ENCODE measurements at regions not wholly inside any gene's neighbourhood (a gene's known extent, or its start where the extent isn't known, plus 50 kb on each side); places are given as distances from the start of the nearest gene placed in this dataset.

DNA sequence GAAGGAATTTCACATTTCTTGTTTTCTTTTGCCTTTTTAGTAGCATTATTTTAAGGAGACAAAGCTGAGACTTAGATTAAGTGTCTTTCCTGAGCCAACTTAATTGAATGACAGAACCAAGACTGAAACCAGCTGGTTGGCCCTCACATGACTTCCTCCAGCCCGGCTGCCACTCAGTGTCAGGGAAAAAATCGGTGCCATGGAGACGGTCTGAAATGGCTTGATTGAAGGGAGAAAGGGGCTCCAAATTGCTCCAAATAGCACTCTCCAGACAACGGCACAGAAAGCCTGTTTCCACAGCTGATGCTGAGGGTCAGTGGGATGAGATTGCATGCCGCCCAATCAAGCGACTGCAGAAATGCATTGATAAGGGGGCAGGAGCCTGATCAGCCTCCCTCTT lies 475.2 kb upstream of the IL12A start:
- ATAC-seq (no peak), DNase-seq (no peak)
- Mint-ChIP-seq H3K4me3 (no peak overlapping the region), H3K36me3 (ENCODE audit: low read depth) (no peaks in the 10 kb centered on the region), H3K27ac (no peak overlapping the region), H3K4me1 (no peaks in the 10 kb centered on the region), H3K9me3 (no peaks in the 10 kb centered on the region), H3K27me3 (no peaks in the 10 kb centered on the region)

DNA sequence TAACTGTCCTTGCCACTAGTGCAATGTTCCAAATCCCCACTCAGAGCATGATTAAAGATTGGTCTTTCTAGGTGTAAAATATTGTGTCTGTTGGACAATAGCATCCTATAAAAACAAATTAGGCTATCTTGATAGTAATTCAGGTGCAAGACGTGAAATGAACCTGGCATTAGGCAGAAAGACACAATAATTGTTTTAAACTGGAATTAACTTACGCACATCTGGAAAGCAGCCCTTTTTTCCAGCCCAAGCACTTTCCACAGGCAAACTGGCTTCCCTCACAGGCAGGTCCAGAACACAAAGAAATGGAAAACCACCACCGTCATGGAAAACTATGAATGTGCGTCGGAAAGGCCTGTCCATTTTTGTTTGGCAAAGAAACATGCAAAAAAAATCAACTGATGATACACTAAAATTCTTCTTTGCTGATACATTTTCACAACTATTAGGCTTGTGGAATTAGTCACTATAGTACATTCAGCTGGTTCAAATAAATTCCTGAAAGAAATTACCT lies 474.7 kb upstream of the IL12A start:
- Mint-ChIP-seq H3K9me3 (no peaks in the 10 kb centered on the region), H3K27ac (no peak overlapping the region), H3K36me3 (ENCODE audit: low read depth) (no peaks in the 10 kb centered on the region), H3K4me1 (no peaks in the 10 kb centered on the region), H3K4me3 (no peak overlapping the region), H3K27me3 (no peaks in the 10 kb centered on the region)
- DNase-seq (no peak), ATAC-seq (no peak)

DNA sequence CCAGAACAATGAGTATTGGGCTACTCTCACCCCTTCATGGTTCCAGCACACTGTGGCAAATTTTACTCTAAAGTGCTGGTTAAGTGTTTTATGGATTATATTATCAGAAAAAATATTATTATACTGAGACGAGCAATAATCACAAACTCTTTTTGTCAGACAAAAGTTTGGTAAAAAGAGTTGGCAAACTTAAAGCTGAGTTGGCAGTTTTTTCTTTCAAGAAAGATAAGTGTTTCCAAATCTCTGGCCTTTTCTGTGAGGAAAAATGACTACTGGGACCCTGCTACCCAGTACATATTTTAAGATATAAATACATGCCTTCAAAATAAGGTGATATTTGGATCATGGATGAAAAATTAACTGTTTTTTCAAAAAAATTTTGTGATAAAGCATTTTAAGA lies 471.5 kb upstream of the IL12A start:
- no peaks in the 10 kb centered on the region for H3K9me3 Mint-ChIP-seq
- no peak for ATAC-seq
- no peaks in the 10 kb centered on the region for H3K36me3 Mint-ChIP-seq (ENCODE audit: low read depth)
- no peak overlapping the region for H3K4me3 Mint-ChIP-seq
- DNase-seq, result no peak
- no peaks in the 10 kb centered on the region for H3K4me1 Mint-ChIP-seq
- H3K27me3 Mint-ChIP-seq, result no peaks in the 10 kb centered on the region
- no peak overlapping the region for H3K27ac Mint-ChIP-seq

DNA sequence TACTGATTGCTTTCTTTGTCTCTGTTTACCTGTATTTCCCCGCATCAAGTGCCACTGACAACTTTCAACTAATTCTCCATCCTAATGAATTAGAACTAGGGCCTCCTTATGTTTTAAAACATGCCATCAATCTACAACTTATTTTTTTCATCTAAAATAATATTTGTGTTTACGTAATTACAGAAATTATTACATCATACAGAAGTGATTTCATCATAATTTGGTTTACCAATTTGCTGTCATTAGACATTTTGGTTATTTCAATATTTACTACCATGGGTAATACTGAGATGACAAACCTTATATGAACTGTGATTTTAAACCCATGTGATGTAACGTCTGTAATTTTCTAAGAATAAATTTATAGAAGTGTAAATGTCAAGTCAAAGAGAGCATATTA lies 468.0 kb upstream of the IL12A start:
- Mint-ChIP-seq H3K27ac (no peak overlapping the region), H3K4me1 (no peaks in the 10 kb centered on the region), H3K27me3 (no peaks in the 10 kb centered on the region), H3K4me3 (no peak overlapping the region), H3K36me3 (ENCODE audit: low read depth) (no peaks in the 10 kb centered on the region), H3K9me3 (no peaks in the 10 kb centered on the region)
- ATAC-seq (no peak), DNase-seq (no peak)

DNA sequence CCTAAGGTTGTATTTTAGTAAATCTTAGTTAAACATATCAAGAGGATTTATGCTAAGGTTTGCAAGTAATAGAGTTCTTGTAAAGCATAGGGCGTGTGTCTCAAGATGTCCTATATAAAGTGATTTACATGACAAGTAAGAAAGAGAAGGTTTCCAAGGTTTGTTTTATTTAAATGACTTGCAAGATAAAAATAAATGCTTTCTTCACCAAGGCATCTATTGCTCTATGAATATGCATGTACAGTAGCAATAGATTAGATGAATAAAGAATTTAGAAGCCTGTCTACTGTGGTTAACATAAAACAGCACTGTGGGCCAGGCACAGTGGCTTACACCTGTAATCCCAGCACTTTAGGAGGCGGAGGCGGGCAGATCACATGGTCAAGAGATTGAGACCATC lies 466.4 kb upstream of the IL12A start:
- Mint-ChIP-seq H3K4me1 (no peaks in the 10 kb centered on the region), H3K9me3 (no peaks in the 10 kb centered on the region), H3K27me3 (no peaks in the 10 kb centered on the region), H3K27ac (no peak overlapping the region), H3K36me3 (ENCODE audit: low read depth) (no peaks in the 10 kb centered on the region), H3K4me3 (no peak overlapping the region)
- ATAC-seq (no peak), DNase-seq (no peak)

DNA sequence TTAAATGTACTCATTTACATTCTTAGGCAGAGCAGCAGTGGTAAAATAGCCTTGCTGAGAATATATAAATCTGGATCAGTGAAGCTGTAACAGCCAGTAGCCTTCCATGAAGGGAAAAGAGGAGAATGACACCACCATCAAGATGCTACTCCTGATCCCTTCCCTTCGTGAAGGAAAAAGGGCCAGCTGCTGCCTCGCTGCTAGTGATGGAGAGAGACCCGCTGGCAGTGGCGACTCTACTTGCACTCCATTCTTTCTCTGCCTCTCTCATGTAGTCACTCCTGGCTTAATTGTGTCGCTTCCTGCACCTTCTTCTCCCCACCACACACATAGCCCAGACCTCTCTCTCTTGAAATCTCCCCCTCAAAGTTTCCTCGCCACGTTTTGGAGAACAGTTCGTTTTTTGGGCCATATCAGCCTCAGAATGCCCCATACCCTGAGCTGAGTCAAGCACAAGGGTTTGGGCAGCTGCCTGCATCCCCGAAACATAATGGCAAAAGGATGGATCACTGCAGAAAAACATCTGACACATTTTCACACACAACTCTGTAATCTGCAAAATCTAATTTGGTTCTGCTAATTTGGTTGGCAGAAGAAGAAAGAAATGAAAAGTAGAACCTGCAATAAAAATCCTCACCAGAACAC lies 460.3 kb upstream of the IL12A start:
- no peak for DNase-seq
- Mint-ChIP-seq H3K36me3 (ENCODE audit: low read depth) (no peaks in the 10 kb centered on the region), H3K27me3 (no peaks in the 10 kb centered on the region), H3K4me3 (no peak overlapping the region), H3K9me3 (no peaks in the 10 kb centered on the region), H3K4me1 (no peaks in the 10 kb centered on the region), H3K27ac (no peak overlapping the region)
- ATAC-seq, result no peak

DNA sequence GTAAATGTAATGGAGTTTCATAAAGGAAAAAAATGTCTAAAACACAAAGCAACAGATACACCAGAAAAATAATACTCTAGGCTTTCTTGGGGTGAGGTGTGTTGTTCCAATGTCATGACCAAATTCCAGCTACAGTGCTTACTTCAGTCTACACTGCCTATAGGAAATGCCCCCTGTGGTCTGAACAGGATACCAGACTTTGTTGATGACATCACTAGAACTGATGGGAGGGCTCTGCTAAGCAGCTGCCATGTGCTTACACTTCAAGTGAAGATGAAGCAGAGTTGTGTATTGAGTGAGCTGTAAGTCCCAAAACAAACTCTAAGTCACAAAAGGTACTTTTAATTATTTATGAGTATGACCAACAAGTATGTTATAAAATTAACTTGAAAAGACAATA lies 456.1 kb upstream of the IL12A start:
- ATAC-seq, result no peak
- Mint-ChIP-seq H3K36me3 (ENCODE audit: low read depth) (no peaks in the 10 kb centered on the region), H3K9me3 (no peaks in the 10 kb centered on the region), H3K4me1 (no peaks in the 10 kb centered on the region), H3K27ac (no peak overlapping the region), H3K27me3 (no peaks in the 10 kb centered on the region), H3K4me3 (no peak overlapping the region)
- DNase-seq, result no peak

DNA sequence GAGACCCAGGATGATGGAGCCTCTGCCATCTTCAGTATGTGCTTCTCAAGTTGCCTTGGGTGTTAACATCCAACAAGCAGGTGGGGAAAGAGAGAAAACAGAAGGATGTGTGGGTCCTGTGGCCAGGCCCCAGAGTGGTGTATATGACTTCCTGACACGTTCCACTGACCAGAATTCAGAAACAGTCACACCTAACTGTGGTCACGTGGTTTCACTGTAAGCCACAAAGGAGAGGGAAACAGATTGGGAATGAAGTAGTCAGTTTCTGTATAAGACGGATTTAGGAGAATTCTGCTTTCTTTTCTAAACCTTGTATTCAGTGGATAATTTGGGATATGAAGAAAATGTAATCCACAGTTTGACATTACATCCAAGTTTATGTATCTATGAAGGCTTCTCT lies 454.1 kb upstream of the IL12A start:
- Mint-ChIP-seq H3K27ac (no peak overlapping the region), H3K4me3 (no peak overlapping the region), H3K9me3 (no peaks in the 10 kb centered on the region), H3K27me3 (no peaks in the 10 kb centered on the region), H3K36me3 (ENCODE audit: low read depth) (no peaks in the 10 kb centered on the region), H3K4me1 (no peaks in the 10 kb centered on the region)
- ATAC-seq (no peak), DNase-seq (no peak)

DNA sequence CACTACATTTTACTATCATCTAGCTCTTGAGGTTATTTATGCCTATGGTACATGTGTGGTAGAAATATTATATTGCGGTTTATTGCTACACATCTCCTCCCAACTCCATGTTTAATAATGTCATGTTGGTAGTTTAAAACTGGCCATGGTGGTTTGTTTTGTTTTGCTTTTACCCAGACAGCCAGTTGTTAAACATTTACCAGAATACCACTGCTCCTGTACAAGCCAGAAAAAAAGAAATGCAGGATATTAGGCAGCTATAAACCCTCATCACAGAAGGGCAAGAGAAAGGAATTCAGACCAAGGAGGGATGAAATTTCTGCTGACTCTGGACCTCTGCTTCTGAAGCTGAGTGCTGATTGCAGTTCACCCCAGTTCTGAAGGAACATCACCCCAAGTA lies 451.8 kb upstream of the IL12A start:
- H3K4me3 Mint-ChIP-seq, result no peak overlapping the region
- H3K27ac Mint-ChIP-seq, result no peak overlapping the region
- H3K4me1 Mint-ChIP-seq, result no peaks in the 10 kb centered on the region
- H3K36me3 Mint-ChIP-seq (ENCODE audit: low read depth), result no peaks in the 10 kb centered on the region
- ATAC-seq, result no peak
- no peaks in the 10 kb centered on the region for H3K9me3 Mint-ChIP-seq
- no peak for DNase-seq
- H3K27me3 Mint-ChIP-seq, result no peaks in the 10 kb centered on the region

DNA sequence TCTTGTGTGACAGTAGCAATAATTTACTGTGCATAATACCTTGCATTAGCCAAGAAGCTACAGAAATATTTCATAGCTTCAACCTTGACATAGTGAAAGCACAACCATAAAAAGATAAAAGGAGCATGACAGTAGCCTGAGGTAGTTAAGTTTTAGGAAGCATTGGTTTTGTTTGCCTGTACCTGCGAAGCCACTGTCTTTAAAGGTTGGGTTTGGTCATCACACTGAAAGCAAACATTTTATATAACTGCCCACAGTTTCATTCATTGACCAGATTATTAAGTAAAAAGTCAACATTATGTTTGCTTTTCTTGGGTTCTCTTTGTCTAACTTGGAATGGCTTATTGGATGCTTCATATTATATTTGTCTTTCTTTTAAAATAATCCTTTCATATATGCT lies 450.1 kb upstream of the IL12A start:
- Mint-ChIP-seq H3K4me3 (no peak overlapping the region), H3K36me3 (ENCODE audit: low read depth) (no peaks in the 10 kb centered on the region), H3K27me3 (no peaks in the 10 kb centered on the region), H3K9me3 (no peaks in the 10 kb centered on the region), H3K4me1 (no peaks in the 10 kb centered on the region), H3K27ac (no peak overlapping the region)
- ATAC-seq, result no peak
- DNase-seq, result no peak

DNA sequence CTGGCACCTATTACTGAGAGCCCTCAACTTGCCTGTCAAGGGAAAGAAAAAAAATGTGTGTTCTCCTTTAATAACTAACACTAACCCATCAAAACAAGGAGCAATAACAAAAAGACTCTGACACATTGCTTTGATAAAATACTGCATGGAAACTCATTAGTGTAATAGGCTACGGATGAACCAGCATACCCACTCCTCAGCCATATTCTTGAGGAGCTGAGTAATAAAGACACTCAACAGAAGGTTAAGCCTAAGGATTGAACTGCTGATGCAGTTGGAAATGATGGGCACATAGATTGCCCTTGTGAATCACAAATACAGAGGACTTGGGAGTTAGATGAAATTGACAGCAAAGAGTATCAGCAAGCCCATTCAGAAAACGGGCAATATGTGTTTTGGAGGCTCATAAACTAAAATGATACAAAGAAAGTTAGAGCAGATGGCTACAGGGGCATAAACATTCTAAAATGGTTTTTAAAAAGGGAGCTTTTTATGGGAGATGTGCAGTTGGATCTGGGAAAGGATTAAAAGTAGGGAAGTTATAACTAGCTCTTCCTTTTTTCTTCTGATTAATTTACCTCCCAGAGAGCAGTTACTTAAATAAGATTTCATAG lies 447.6 kb upstream of the IL12A start:
- no peaks in the 10 kb centered on the region for H3K4me1 Mint-ChIP-seq
- no peak overlapping the region for H3K4me3 Mint-ChIP-seq
- no peaks in the 10 kb centered on the region for H3K9me3 Mint-ChIP-seq
- H3K27ac Mint-ChIP-seq, result no peak overlapping the region
- H3K27me3 Mint-ChIP-seq, result no peaks in the 10 kb centered on the region
- H3K36me3 Mint-ChIP-seq (ENCODE audit: low read depth), result no peaks in the 10 kb centered on the region
- DNase-seq (no peak), ATAC-seq (no peak)

DNA sequence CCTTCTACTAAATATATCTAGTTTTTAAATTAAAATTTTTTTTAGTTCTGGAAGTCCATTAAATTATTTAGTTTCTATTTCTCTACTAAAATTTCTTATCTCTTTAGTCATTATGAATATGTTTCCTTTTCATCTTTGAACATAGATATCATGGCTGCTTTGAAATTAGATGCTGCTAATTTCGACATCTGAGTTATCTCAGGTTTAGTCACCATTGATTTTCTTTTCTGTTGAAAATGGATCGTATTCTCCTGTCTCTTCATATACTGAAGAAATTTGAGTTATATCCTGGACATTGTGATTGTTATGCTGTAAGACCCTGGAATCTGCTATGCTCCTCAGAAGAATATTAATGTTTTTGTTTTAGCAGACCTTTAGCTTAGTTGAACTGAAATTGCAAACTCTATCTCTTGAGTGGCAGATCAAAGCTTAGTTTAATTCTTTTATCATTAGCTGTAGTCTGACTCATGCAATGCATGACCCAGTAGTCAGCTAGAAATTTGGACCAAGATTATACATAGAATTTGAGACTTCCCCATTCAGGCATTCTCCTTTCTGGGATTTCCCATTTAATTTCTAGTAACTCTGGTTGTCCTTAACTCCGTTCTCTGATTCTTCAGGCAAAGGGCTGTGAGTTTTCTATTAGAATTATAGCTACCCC lies 439.8 kb upstream of the IL12A start:
- Mint-ChIP-seq H3K36me3 (ENCODE audit: low read depth) (no peaks in the 10 kb centered on the region), H3K9me3 (no peaks in the 10 kb centered on the region), H3K27ac (no peak overlapping the region), H3K4me3 (no peak overlapping the region), H3K4me1 (no peaks in the 10 kb centered on the region), H3K27me3 (no peaks in the 10 kb centered on the region)
- DNase-seq (no peak), ATAC-seq (no peak)

DNA sequence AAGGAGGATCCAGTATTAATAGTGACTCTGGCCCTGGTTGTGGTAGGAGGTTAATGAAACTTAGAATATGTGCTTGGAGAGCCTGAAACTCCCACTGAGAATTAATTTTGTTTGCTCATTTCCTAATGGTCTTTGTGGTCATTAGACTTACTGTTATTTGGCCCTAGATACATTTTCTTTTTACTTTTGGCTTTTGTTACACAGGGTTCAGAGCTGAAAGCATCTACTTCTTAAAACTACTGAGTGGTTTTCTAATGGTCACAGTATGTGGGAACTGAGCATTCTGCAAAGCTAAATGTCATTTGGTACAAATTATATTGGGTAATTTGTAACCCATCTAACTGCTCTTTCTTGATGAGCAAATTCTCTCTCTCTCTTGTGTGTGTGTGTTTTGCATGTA lies 433.4 kb upstream of the IL12A start:
- Mint-ChIP-seq H3K4me3 (no peak overlapping the region), H3K9me3 (no peaks in the 10 kb centered on the region), H3K4me1 (no peaks in the 10 kb centered on the region), H3K27me3 (no peaks in the 10 kb centered on the region), H3K36me3 (ENCODE audit: low read depth) (no peaks in the 10 kb centered on the region), H3K27ac (no peak overlapping the region)
- no peak for ATAC-seq
- no peak for DNase-seq

DNA sequence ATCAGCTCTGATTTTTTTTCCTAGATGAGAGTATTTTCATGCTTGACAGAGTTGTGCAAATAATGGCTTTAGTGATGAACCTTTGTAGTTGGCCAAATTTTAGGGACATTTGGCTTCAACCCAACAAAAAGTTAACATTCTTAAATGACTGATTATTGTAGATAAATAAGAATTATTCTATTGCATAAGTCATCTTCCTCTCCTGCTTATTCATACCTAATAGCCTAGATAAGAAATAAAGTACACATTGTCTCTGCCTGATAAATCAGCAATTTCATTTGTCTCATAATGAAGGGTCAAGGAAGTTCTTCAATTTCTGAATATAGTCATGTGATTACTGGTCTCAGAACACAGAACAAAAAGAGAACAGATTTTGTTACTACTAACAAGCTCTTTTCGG lies 428.9 kb upstream of the IL12A start:
- DNase-seq (no peak), ATAC-seq (no peak)
- no peak overlapping the region for H3K27ac Mint-ChIP-seq
- H3K27me3 Mint-ChIP-seq, result no peaks in the 10 kb centered on the region
- H3K4me3 Mint-ChIP-seq, result no peak overlapping the region
- H3K9me3 Mint-ChIP-seq, result no peaks in the 10 kb centered on the region
- no peaks in the 10 kb centered on the region for H3K36me3 Mint-ChIP-seq (ENCODE audit: low read depth)
- H3K4me1 Mint-ChIP-seq, result no peaks in the 10 kb centered on the region

DNA sequence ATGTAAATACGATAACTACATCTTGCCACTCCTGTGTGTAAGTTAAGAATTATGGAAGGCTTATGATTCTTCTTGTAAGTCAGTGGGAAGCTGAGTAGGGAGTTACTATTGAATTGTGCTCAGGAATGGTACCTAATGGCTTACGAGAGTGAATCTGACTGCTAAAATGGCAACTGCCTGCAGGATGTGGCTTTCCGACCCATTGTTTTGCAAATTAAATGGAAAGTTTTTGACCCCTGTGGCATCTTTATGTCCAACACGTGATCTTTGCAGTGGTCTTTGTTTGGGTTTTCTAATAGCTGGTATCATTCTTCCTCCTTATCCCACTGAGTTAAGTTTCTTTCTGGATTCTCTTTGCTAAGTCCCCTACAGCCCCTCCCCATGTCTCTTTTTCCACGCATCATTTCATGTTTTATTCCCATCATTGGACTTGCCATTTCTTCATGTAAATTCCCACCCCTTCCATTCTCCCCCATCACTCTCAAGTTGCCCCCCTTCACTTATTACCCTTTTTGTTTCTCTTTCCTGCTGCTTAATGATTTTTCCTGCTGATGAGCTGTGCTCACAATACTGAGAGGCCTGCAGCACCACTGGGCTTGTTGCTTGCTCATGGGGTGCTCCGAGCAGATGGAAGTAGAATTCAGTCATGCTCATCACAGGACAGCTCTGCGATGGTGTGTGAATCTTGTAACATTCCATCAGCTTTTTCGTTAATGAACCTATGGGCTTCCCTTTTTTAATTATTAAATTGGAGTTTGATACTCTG lies 428.2 kb upstream of the IL12A start:
- Mint-ChIP-seq H3K4me1 (no peaks in the 10 kb centered on the region), H3K27me3 (no peaks in the 10 kb centered on the region), H3K27ac (no peak overlapping the region)

More for the DNA sequence above, 428.2 kb upstream of the IL12A start:
- DNase-seq (no peak), ATAC-seq (no peak)
- no peak overlapping the region for H3K4me3 Mint-ChIP-seq
- no peaks in the 10 kb centered on the region for H3K36me3 Mint-ChIP-seq (ENCODE audit: low read depth)
- H3K9me3 Mint-ChIP-seq, result no peaks in the 10 kb centered on the region

Measured in activated naive CD8-positive, alpha-beta T cell treated with anti-CD3 and anti-CD28 coated beads, Interleukin-2, amount 50 U/mL, for 24 hours (primary cell).